HG03175 (cell line): ENCODE measurements at regions not wholly inside any gene's neighbourhood (a gene's known extent, or its start where the extent isn't known, plus 50 kb on each side); places are given as distances from the start of the nearest gene placed in this dataset.
"Not testable (repeated sequence)": the region's sequence is repeated elsewhere in the genome, so short reads cannot be mapped to it uniquely, and the experiment has no call there.

Experiments used
- ATAC-seq: cut with Tn5 transposase; IDR thresholded peaks from one replicate; pipeline ENCODE4 v1.9.1; 2021; ENCODE audit warnings: mild to moderate bottlenecking, moderate library complexity; ENCODE audit not compliant: unreplicated experiment

GRCh38 chr2:185473838-185474237, 264.8 kb upstream of the FSIP2 start:
- ATAC-seq = no peak

DNA sequence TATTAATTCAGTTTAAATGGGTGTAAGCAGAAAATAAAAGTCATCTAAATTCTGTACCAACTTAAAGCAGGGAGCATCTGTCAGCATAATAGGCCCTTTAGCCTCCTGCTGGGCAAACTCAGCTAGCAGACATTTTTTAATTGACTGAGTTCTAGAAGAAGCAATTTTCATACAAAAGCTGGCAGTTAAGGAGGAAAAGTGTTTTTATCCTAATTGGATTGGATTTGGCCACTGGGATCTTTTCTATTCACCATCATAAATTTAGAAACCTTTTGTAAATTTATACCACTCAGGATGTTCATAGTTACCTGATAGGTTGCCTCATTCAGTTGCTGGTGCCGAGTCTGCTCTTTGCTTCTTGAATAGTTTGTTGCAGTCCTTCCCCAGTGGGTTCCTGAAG, 262.7 kb upstream of the FSIP2 start:
- no peak for ATAC-seq

DNA sequence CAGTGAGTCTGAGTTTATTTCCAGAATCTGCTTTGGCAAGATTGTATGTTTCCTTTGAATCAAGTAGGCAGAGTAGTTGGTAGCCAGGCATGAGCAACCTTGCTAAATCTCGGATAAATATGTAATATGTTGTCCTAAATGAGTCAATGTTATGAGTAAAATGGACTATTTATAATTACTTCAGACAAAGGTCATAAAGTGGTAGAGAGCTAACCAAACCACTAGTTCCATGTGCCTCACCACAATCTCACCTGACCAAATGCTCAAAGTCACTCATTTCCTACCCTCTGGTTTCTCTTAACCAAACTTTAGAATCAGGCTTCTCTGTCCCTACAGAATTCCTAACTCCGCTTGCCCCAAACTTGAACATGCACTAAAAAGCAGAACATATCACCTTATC, 261.2 kb upstream of the FSIP2 start:
- ATAC-seq = no peak

DNA sequence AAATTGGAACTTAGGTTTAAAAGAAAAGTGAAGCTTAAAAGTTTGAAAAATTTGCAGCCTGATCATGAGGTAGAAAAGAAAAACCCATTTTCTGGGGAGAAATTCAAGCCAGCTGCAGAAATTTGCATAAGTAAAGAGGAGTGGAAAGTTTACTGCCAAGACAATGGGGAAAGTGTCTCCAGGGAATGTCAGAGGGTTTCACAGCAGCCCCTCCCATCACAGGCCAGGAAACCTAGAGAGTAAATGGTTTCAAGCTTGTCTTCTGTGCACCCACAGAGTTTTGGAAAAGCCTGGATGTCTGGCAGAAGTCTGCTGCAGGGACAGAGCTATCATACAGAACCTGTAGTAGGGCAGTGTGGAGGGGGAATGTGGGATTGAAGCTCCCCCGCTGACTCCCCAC, 254.0 kb upstream of the FSIP2 start:
- ATAC-seq = no peak

DNA sequence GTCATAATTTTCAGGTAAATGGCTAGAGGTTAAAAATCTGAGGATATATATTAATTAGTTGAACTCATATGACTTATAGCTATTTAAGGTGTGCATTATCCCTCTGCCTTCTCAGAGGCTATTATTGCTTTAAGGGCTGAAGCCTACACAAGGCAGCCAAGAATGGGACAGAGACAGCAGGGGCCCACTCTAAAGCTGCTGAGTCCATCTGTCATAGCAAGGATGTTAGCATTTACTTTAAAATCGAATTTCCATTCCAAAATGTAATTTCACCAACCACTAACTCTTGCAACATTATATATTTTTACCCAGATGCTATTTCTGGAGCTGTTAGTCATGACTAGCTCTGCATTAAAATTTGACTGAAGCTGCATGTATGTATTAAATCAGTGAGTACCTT, 236.3 kb upstream of the FSIP2 start:
- no peak for ATAC-seq

- no peak for ATAC-seq
Measured at GRCh38 chr2:185507719-185508118, 230.9 kb upstream of the FSIP2 start.

- ATAC-seq = no peak
Measured at GRCh38 chr2:185510060-185510459, 228.5 kb upstream of the FSIP2 start.

DNA sequence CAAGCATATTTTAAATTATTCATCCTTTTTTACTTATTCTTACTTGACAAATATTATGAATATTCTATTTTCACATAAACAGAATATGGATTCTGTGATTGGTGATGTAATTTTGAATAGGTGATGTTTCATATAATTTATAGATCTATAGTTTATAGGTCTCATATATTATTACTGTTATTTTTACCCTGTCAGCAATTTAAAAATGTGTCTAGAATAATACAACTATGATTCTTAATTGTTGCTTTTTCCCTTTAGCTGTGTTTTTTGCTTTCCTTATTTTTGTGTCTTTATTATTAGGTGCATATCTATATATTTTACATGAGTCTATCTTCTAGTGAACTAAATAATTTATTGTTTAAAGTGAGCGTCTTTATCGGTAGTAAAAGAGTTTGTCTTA, 226.7 kb upstream of the FSIP2 start:
- ATAC-seq = no peak

- no peak for ATAC-seq
Measured at GRCh38 chr2:185522472-185522871, 216.1 kb upstream of the FSIP2 start.

GRCh38 chr2:185524242-185524641, 214.4 kb upstream of the FSIP2 start:
- ATAC-seq = not testable (repeated sequence)

GRCh38 chr2:185526161-185526560, 212.4 kb upstream of the FSIP2 start:
- ATAC-seq = no peak

DNA sequence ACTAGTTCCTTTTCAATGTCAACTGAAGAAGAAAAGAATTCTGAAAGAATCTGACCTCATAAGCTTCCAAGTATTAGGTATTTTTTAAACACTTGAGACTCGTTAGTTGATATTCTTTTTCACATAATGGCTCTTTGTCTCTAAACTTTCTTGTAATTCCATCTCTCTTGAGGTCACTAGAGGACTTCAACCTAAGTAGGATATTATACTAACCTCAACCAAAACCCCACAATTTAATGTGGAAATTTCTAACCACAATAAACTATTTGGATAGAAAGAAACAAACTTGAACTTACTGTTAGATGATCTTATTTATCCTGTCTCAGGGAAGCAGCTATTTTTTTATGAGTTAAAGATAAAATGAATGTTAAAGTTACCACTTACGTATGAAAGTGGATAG, 206.9 kb upstream of the FSIP2 start:
- no peak for ATAC-seq

GRCh38 chr2:185537689-185538088, 200.9 kb upstream of the FSIP2 start:
- ATAC-seq = no peak

- no peak for ATAC-seq
Measured at GRCh38 chr2:185567196-185567595, 171.4 kb upstream of the FSIP2 start.

DNA sequence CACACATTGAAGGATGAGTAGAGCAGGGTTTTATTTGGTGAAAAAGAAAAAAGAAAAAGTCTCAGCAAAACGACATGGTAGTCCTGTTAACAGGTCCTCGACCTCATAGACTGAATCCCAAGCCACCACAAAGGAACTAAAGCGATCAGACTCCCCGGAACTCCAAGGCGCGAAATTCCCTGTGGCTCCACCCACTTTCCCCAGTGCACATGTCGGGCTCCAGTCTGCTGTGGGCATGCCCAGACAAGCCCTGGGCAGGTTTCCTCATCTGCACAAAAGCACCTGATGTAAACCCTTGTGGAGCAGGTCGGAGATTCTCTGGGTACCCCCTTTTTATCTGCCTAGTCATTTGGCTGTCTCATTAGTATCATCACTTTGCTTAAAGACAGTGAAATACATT, 170.7 kb upstream of the FSIP2 start:
- no peak for ATAC-seq

DNA sequence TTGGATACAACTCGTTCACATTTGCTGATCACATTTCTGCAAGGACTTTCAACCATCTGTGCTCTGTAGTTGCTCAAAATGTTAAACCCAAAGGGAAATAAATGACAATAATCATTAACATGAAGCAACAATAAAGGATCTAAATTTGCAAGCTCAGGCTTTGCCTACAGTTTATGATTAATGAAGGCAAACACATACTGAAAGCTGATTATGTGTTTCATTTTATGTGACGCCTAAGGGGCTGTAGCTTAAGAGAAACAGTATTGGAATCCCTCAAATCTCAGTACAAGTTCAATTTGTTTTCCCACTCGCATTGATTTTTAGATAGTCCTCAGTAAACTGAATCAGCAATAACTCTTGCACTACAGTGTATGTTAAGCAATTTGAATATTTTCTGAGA, 160.3 kb upstream of the FSIP2 start:
- peak; percentile 50 for ATAC-seq

GRCh38 chr2:185583058-185583816, 155.4 kb upstream of the FSIP2 start:
- ATAC-seq = no peak

DNA sequence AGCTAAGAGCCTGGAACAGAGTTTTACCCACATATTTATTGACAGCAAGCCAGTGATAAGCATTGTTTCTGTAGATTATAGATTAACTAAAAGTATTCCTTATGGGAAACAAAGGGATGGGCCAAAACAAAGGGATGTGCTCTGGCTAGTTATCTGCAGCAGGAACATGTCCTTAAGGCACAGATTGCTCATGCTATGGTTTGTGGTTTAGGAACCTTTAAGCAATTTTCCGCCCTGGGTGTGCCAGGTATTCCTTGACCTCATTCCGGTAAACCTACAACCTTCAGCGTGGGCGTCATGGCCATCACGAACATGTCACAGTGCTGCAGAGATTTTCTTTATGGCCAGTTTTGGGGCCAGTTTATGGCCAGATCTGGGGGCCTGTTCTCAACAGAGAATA, 153.4 kb upstream of the FSIP2 start:
- not testable (repeated sequence) for ATAC-seq

DNA sequence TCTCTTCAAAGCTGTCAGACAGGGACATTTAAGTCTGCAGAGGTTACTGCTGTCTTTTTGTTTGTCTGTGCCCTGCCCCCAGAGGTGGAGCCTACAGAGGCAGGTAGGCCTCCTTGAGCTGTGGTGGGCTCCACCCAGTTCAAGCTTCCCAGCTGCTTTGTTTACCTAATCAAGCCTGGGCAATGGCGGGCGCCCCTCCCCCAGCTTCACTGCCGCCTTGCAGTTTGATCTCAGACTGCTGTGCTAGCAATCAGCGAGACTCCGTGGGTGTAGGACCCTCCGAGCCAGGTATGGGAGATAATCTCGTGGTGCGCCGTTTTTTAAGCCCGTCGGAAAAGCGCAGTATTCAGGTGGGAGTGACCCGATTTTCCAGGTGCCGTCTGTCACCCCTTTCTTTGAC, 147.3 kb upstream of the FSIP2 start:
- not testable (repeated sequence) for ATAC-seq

- no peak for ATAC-seq
Measured at GRCh38 chr2:185607945-185608344, 130.7 kb upstream of the FSIP2 start.

DNA sequence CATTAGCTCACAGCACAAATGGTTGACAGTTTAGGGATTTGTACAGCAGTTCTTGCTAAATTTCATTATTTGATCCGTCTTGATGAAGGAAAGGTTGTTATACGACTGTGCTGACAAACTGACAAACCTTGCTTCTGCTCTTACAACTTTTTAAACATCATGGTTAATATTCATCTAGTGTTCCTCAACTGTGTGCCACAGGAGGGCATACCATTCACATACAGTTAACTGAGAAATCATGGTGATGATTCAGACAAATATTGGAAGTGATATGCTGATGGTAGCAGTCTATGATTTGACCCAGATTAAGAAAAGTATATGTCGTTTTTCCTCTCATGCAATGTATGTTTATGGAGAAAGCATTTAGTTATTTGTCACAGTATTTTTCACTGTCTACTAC, 129.8 kb upstream of the FSIP2 start:
- no peak for ATAC-seq

DNA sequence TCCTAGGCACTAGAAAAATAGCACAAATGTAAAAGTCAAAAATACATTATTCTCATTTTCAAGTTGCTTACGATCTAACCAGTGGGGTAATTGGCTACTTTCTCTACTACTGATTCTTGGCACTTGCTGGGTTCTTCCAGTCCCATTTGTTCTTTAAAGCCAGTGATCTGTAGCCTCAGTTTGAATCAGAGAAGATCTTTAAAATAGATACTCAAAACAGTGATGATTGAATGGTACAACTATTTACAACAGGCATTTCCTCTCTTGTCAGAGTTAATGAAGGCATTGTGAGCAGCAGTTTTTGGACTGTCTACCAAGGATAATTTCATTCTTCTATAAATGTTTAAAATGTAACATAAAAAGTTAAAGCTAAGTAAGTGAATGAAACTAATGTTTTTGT, 128.3 kb upstream of the FSIP2 start:
- no peak for ATAC-seq

DNA sequence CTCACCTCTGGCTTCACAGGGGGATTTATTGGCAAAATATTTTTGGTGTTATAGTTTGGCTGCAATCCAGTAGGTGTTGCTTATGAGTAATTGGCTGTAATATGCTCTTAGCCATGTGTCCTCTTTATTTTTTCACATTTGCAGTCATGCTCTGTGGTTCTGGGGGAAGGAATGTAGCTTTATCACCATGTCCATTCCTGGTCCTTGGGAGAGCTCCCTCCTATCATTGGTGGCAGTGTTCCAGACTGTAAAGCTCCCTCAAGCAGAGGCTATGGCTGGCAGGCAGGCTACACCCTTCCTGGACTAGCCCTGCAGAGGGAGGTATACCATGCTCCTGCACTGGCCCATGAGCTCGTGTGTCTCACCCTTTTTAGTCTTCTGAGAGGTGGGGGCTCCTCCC, 120.0 kb upstream of the FSIP2 start:
- ATAC-seq = no peak
